ENCODE measurements at regions not wholly inside any gene's neighbourhood (a gene's known extent, or its start where the extent isn't known, plus 50 kb on each side); places are given as distances from the start of the nearest gene placed in this dataset.

DNA sequence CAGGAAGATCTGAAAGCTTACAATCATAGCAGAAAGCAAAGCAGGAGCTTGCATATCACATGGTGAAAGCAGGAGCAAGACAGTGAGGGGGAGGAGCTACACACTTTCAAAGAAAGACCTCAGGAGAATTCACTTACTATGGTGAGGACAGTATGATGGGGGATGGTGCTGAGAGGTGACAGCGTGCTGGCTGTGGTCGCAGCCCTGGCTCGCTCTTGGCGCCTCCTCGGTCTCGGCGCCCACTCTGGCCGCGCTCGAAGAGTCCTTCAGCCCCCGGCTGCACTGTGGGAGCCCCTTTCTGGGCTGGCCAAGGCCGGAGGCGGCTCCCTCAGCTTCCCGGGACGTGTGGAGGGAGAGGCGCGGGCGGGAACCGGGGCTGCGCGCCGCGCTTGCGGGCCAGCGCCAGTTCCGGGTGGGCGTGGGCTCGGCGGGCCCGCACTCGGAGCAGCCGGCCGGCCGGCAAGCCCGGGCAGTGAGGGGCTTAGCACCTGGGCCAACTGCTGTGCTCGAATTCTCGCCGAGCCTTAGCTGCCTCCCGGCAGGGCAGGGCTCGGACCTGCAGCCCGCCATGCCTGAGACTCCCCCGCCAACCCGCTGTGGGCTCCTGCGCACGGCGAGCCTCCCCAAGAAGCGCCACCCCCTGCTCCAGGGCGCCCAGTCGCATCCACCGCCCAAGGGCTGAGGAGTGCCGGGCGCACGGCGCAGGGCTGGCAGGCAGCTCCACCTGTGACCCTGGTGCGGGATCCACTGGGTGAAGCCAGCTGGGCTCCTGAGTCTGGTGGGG is 131.9 kb upstream of the SPATS2L start:
- TF ChIP-seq POLR2A (IDR thresholded peaks at IDR 0.05) (no peak), POLR2AphosphoS5 (IDR thresholded peaks at IDR 0.05) (no peak)
- TF ChIP-seq, protein P1, sequence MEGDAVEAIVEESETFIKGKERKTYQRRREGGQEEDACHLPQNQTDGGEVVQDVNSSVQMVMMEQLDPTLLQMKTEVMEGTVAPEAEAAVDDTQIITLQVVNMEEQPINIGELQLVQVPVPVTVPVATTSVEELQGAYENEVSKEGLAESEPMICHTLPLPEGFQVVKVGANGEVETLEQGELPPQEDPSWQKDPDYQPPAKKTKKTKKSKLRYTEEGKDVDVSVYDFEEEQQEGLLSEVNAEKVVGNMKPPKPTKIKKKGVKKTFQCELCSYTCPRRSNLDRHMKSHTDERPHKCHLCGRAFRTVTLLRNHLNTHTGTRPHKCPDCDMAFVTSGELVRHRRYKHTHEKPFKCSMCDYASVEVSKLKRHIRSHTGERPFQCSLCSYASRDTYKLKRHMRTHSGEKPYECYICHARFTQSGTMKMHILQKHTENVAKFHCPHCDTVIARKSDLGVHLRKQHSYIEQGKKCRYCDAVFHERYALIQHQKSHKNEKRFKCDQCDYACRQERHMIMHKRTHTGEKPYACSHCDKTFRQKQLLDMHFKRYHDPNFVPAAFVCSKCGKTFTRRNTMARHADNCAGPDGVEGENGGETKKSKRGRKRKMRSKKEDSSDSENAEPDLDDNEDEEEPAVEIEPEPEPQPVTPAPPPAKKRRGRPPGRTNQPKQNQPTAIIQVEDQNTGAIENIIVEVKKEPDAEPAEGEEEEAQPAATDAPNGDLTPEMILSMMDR (IDR thresholded peaks at IDR 0.05 in 8 of 11, conservative IDR thresholded peaks at IDR 0.05 in 3 of 11) = no peak

All from spleen (tissue), 7 donors.